Neuronal stem cell (in vitro differentiated cells): ENCODE measurements at regions not wholly inside any gene's neighbourhood (a gene's known extent, or its start where the extent isn't known, plus 50 kb on each side); places are given as distances from the start of the nearest gene placed in this dataset.

ENCODE experiments used
- DNase-seq: peaks from one replicate; pipeline ENCODE4 v3.0.0-alpha.2; 2013; ENCODE audit warnings: low spot score
- H2AFZ ChIP-seq: one replicate; pipeline ENCODE4 v1.6.1; 2013; ENCODE audit warnings: mild to moderate bottlenecking, low read length, inconsistent platforms
- H2AK5ac ChIP-seq: 2 replicates; pipeline ENCODE4 v1.6.1; 2013; ENCODE audit warnings: low read depth, mild to moderate bottlenecking, inconsistent platforms, low read length, moderate library complexity, mixed read lengths
- H2BK120ac ChIP-seq: 2 replicates; pipeline ENCODE4 v1.6.1; 2013; ENCODE audit warnings: low read depth, mild to moderate bottlenecking, inconsistent platforms, low read length, moderate library complexity, mixed read lengths
- H2BK12ac ChIP-seq: one replicate; pipeline ENCODE4 v1.6.1; 2013; ENCODE audit warnings: low read length, inconsistent platforms
- H2BK15ac ChIP-seq: 2 replicates; pipeline ENCODE4 v1.6.1; 2013; ENCODE audit warnings: mild to moderate bottlenecking, low read length, inconsistent platforms, mixed read lengths
- H2BK5ac ChIP-seq: one replicate; pipeline ENCODE4 v1.6.1; 2013; ENCODE audit warnings: inconsistent platforms, mild to moderate bottlenecking, low read length, moderate library complexity
- H3K14ac ChIP-seq: one replicate; pipeline ENCODE4 v1.6.1; 2013; ENCODE audit warnings: low read length, inconsistent platforms
- H3K18ac ChIP-seq: 2 replicates; pipeline ENCODE4 v1.6.1; 2013; ENCODE audit warnings: low read length, inconsistent platforms
- H3K23ac ChIP-seq: 2 replicates; pipeline ENCODE4 v1.6.1; 2013; ENCODE audit warnings: low read depth, mild to moderate bottlenecking, mixed read lengths, low read length, inconsistent platforms; ENCODE audit not compliant: poor library complexity
- H3K27ac ChIP-seq: replicated peaks from 3 replicates; pipeline ENCODE4 v1.5.1; 2013; ENCODE audit warnings: low read length, inconsistent platforms
- H3K27me3 ChIP-seq, 3 experiments: 2 replicates each; pipeline ENCODE4 v1.6.1; 2013; ENCODE audit warnings: low read length in 3 of 3, mild to moderate bottlenecking in 2 of 3, inconsistent platforms in 1 of 3, low read depth in 1 of 3, mixed read lengths in 1 of 3, moderate library complexity in 1 of 3; ENCODE audit not compliant: control insufficient read depth in 3 of 3, insufficient read depth in 3 of 3
- H3K36me3 ChIP-seq, 2 donors: replicated peaks in 1 of 2; 2 replicates each; pipeline ENCODE4 v1.6.1; 2013; ENCODE audit warnings: low read length in 2 of 2; ENCODE audit not compliant: control insufficient read depth in 2 of 2, insufficient read depth in 2 of 2
- H3K4ac ChIP-seq: 2 replicates; pipeline ENCODE4 v1.6.1; 2013; ENCODE audit warnings: inconsistent platforms, mild to moderate bottlenecking, low read length, moderate library complexity
- H3K4me1 ChIP-seq, 2 donors: 1 replicate in 1 of 2; 2 replicates in 1 of 2; pipeline ENCODE4 v1.6.1; 2013; ENCODE audit warnings: low read length in 2 of 2, low read depth in 1 of 2; ENCODE audit not compliant: control insufficient read depth in 2 of 2, insufficient read depth in 1 of 2
- H3K4me2 ChIP-seq: one replicate; pipeline ENCODE4 v1.6.1; 2013; ENCODE audit warnings: mild to moderate bottlenecking, low read length, inconsistent platforms; ENCODE audit not compliant: insufficient read depth, poor library complexity, severe bottlenecking
- H3K4me3 ChIP-seq, 2 donors: 2 replicates each; pipeline ENCODE4 v1.5.1; 2013; ENCODE audit warnings: low read length in 2 of 2, mild to moderate bottlenecking in 2 of 2, inconsistent platforms in 1 of 2, moderate library complexity in 1 of 2
- H3K79me1 ChIP-seq: one replicate; pipeline ENCODE4 v1.6.1; 2013; ENCODE audit warnings: low read depth, mild to moderate bottlenecking, inconsistent platforms, low read length, moderate library complexity
- H3K9ac ChIP-seq: one replicate; pipeline ENCODE4 v1.6.1; 2013; ENCODE audit warnings: mild to moderate bottlenecking, low read depth, low read length, inconsistent platforms; ENCODE audit not compliant: poor library complexity
- H3K9me3 ChIP-seq, 2 donors: replicated peaks in 1 of 2; 2 replicates each; pipeline versions ENCODE3 to v1.6.1; 2013; ENCODE audit warnings: low read length in 2 of 2, mild to moderate bottlenecking in 2 of 2, inconsistent platforms in 1 of 2, low read depth in 1 of 2, mixed read lengths in 1 of 2, moderate library complexity in 1 of 2; ENCODE audit not compliant: control insufficient read depth in 2 of 2, insufficient read depth in 1 of 2
- H4K8ac ChIP-seq: one replicate; pipeline ENCODE4 v1.6.1; 2013; ENCODE audit warnings: low read depth, mild to moderate bottlenecking, inconsistent platforms, low read length, moderate library complexity
- H4K91ac ChIP-seq: one replicate; pipeline ENCODE4 v1.6.1; 2013; ENCODE audit warnings: low read length, low read depth, mild to moderate bottlenecking, inconsistent platforms; ENCODE audit not compliant: poor library complexity
- WGBS, 2 donors: extraction: QIAGEN DNeasy Blood & Tissue Kit; methylation state at CpG; one replicate each; pipeline ENCODE4 v1.1.7; 2013; ENCODE audit warnings: missing lambda C conversion rate in 2 of 2, mixed read lengths in 1 of 2; ENCODE audit not compliant: insufficient read length in 2 of 2, insufficient replicate concordance in 1 of 2; ENCODE audit errors: extremely low coverage in 2 of 2; 5-methylcytosine and 5-hydroxymethylcytosine counted together

DNA sequence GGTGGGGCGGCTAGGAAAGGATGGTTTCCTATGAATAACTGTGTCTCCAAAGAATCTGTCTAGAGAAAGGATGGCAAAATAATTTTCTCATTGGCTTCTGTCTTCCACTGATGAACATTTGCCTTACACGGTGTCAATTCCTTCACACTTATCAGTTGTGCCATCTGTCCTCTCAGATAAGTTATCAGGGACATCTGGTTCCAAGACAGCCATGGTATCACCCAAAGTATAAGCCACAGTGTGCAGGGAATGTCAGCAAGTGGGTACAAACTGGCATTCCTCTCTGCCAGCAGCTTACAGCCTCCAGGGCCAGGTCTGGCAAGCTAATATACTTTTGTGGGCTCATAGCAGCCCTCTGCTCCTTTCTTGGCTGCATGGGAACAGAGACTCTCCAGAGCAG is 1092.0 kb downstream of the EFNA5 start:
- H4K91ac ChIP-seq = no peak overlapping the region
- H2BK120ac ChIP-seq = no peak overlapping the region
- H3K9me3 ChIP-seq = peaks cover 0 to 2% of the 10 kb centered on the region in 2 donors
- no peak overlapping the region for H2BK5ac ChIP-seq
- H3K36me3 ChIP-seq = no peaks in the 10 kb centered on the region
- H3K4me2 ChIP-seq = no peak overlapping the region
- WGBS, 2 donors = no CpG with 5 or more reads among the region's 2 CpGs
- no peak overlapping the region for H4K8ac ChIP-seq
- no peak overlapping the region for H2BK15ac ChIP-seq
- H3K4me3 ChIP-seq = no peak overlapping the region
- H3K4me1 ChIP-seq = no peaks in the 10 kb centered on the region
- no peak overlapping the region for H3K23ac ChIP-seq
- no peak overlapping the region for H2AFZ ChIP-seq
- no peak overlapping the region for H3K18ac ChIP-seq
- DNase-seq = no peak
- no peak overlapping the region for H2AK5ac ChIP-seq
- no peaks in the 10 kb centered on the region for H3K27me3 ChIP-seq
- no peaks in the 10 kb centered on the region for H3K79me1 ChIP-seq
- no peak overlapping the region for H3K14ac ChIP-seq
- no peak overlapping the region for H3K27ac ChIP-seq
- H2BK12ac ChIP-seq = no peak overlapping the region
- H3K4ac ChIP-seq = no peak overlapping the region
- H3K9ac ChIP-seq = no peak overlapping the region

DNA sequence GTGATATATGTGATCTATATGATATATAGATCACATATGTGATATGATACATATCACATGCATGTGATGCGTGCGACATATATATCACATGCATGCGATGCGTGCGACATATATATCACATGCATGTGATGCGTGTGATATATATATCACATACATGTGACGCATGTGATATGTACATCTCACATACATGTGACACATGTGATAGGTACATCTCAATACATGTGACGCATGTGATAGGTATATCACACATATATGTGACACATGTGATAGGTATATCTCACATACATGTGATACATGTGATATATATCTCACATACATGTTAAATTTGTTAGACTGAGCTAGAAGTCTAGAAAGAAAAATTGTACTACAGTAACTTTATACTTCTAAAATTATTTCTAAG is 1095.9 kb downstream of the EFNA5 start:
- no peak for DNase-seq
- Histone ChIP-seq H2AK5ac (no peak overlapping the region), H2BK5ac (no peak overlapping the region), H3K4me1 (no peaks in the 10 kb centered on the region), H2BK12ac (no peak overlapping the region), H3K27me3 (no peaks in the 10 kb centered on the region), H3K4me2 (no peak overlapping the region), H2BK120ac (no peak overlapping the region), H3K79me1 (no peaks in the 10 kb centered on the region), H3K9me3 (peaks cover 0 to 2% of the 10 kb centered on the region in 2 donors), H3K4ac (no peak overlapping the region), H3K9ac (no peak overlapping the region), H2AFZ (no peak overlapping the region), H3K14ac (no peak overlapping the region), H4K8ac (no peak overlapping the region), H2BK15ac (no peak overlapping the region), H3K4me3 (no peak overlapping the region), H3K18ac (no peak overlapping the region), H3K23ac (no peak overlapping the region), H4K91ac (no peak overlapping the region), H3K27ac (no peak overlapping the region), H3K36me3 (no peaks in the 10 kb centered on the region)
- no CpG with 5 or more reads among the region's 8 CpGs for WGBS, 2 donors

DNA sequence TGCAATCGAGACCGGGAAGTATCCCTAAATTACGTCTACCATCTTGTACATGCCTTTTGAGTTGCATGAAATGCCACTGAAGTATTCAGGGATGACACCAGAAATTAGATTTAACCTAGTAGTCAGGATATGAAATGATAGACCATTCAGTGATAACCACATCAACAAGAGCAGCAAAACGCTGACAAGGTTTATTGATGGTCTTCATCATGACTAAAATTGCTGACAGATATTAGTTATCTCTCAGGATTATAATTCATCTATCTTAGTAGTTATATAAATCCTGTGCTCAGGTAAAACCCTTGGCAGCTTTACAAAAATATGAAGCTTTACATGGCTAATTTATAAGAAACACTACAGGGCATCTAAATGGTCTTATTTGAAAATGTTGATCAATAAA is 1104.7 kb downstream of the EFNA5 start:
- Histone ChIP-seq H4K8ac (no peak overlapping the region), H2BK12ac (no peak overlapping the region), H2AFZ (no peak overlapping the region), H3K27ac (no peak overlapping the region), H3K4me1 (no peaks in the 10 kb centered on the region), H2AK5ac (no peak overlapping the region), H3K79me1 (no peaks in the 10 kb centered on the region), H3K36me3 (no peaks in the 10 kb centered on the region), H3K18ac (no peak overlapping the region), H3K4me3 (no peak overlapping the region), H2BK5ac (no peak overlapping the region), H3K23ac (no peak overlapping the region), H4K91ac (no peak overlapping the region), H3K9me3 (no peaks in the 10 kb centered on the region), H3K27me3 (no peaks in the 10 kb centered on the region), H3K14ac (no peak overlapping the region), H2BK120ac (no peak overlapping the region), H3K4me2 (no peak overlapping the region), H3K4ac (no peak overlapping the region), H3K9ac (no peak overlapping the region), H2BK15ac (no peak overlapping the region)
- no CpG with 5 or more reads among the region's 4 CpGs for WGBS, 2 donors
- DNase-seq = no peak

DNA sequence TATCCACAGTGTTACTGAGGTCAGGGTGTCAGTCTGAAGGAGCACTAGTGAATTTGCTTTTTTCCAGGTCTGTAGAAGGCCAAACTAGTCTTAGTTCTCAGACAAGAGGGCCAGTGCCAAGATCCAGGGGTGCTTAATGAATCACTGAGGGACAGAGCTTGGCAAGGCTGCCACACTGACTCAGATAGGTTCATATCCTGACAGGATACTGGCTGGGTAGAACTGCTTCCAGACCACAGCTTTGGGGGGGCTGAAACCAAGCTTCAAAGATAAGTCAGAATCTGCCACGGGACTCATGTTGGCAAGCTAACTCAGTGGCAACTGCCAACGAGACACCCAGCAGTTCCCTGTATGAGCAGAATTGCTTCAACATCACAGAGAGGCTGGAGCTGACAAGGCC is 1125.4 kb downstream of the EFNA5 start:
- Histone ChIP-seq H3K14ac (no peak overlapping the region), H3K23ac (no peak overlapping the region), H2BK5ac (no peak overlapping the region), H3K27me3 (no peaks in the 10 kb centered on the region), H3K9ac (no peak overlapping the region), H3K4ac (no peak overlapping the region), H3K27ac (no peak overlapping the region), H4K91ac (no peak overlapping the region), H3K18ac (no peak overlapping the region), H2AFZ (no peak overlapping the region), H2BK12ac (no peak overlapping the region), H4K8ac (no peak overlapping the region), H2BK120ac (no peak overlapping the region), H3K36me3 (no peaks in the 10 kb centered on the region), H3K4me1 (no peaks in the 10 kb centered on the region), H2AK5ac (no peak overlapping the region), H2BK15ac (no peak overlapping the region), H3K4me2 (no peak overlapping the region), H3K4me3 (no peak overlapping the region), H3K79me1 (no peaks in the 10 kb centered on the region), H3K9me3 (peaks cover 0 to 18% of the 10 kb centered on the region in 2 donors)
- no peak for DNase-seq
- no CpG with 5 or more reads among the region's 2 CpGs for WGBS, 2 donors
